ENCODE measurements at regions not wholly inside any gene's neighbourhood (a gene's known extent, or its start where the extent isn't known, plus 50 kb on each side); places are given as distances from the start of the nearest gene placed in this dataset.

DNA sequence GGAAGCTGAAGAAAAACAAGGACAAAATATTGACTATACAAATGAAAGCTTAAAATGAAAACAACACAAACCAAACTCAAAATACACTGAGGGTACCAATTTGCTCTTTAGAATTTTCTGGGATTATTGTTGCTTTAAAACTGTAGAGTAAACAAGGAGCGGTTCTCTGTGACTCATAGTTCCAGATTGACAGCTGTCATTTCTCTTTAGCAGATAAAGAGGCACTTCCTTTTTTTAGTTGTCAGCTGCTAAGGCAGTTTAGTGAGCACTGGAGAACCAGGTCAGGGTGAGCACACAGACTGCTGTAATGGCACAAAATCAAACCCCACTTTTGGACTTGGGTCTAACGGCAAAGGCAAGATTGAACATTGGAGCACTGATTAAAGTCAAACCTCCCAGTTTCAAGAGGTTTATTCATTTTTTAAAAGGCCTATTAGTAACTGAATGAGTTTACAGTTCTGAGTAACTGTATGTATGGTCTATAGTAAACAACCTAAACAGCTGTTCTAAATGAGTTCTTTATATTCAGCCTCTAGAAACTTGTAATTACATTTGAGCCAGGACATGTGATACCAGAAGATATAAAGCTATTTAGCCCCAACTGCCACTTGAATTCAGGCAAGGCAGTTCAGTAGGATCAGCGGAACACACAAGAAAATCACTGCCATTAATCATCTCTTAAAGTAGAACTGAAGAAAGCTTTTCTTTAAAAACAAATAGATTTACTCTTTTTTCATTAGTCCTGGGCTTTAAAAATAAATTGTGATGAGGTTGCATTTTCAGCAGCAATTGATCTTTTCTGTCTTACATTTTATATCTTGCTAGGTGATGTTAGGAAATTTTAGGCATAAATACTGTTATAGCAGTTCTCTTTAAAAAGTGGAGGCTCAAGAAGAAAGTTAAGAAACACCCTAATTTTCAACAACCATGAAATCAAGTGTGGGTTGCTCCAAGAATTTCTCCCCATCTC, 71.7 kb upstream of the PRICKLE1 start:
- DNase-seq, result no peak

DNA sequence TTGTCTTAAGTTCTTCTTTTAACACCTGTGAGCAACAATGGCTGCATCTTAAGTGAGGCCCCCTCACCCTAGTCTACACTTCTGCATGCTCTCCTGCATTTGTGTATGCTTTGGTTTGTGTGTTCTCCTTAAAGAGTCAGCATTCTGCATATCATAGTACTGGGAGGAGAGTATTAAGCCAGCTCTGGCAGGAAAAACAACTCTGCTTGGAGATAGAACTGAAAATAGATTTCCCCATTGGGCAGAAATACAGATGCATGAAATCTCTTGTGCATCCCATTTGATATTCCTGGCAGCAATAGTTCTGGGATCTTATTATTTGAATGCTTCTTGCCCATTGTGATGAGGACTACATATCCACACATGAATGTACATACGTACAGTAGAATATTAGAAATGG, 70.6 kb upstream of the PRICKLE1 start:
- no peak for DNase-seq

DNA sequence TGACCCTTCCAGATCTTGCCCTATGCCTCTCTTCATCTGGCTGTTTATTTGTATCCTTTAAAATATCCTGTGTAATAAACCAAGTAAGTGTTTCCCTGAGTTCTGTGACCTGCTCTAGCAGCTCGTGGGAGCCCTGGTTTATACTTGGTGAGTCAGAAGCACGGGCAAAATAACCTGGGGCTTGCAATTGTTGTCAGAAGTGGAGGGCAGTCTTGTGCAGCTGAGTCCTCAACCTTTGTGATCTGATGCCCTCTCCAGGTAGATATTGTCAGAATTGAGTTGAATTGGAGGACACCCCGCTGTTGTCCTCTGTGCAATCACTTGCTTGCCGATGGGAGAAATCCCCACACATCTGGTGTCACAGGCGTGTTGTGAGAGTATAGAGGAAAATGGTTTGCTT, 62.5 kb upstream of the PRICKLE1 start:
- DNase-seq, result no peak

DNA sequence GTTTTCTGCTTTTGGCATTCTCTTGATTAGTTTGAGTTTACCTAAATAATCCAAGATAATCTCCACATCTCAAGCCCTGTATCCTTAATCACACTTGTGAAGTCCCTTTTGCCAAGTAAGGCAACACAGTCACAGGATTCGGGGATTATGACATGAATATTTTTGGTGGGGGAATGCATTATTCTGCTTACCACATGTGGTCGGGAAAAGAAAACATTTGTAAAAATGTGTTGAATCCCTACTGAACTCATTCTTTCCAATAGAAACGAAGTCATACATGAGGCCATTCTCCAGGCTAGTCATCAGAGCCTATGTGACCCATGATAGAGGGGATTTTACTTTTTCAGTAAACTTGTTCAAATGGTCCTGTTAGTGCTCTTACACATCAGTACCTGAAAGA, 58.5 kb upstream of the PRICKLE1 start:
- no peak for DNase-seq

DNA sequence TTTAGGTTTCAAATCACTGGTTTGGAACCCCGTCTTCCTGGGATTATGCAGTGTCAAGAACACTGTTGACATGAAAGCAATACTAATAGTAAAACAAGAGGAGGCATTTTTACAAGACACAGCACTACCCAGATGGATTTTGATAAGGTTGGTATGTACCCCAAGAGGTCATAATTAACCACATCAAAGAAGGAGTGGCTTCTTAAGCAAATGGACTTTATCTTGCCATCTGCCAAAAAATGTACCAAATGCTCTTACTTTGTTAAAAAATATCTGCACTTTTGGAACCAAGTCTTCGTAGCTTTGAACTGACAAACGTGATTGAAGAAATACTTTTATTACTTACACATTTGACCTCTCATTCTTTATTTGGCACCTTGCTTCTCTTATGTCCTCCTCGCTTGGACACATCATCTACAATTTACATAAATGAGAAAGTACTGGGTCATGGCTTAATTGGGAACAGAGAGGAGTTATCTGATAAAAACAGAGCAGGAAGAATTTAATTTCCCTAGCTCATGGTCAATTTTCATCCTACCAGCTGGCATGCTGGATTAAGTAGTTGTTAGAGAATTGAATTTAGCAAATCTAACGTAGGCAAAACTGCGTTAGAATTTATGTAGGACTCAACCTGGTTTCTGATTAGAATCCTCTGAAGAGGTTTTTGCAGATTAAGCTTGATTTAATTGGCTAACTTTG, 54.5 kb upstream of the PRICKLE1 start:
- no peak for DNase-seq

DNA sequence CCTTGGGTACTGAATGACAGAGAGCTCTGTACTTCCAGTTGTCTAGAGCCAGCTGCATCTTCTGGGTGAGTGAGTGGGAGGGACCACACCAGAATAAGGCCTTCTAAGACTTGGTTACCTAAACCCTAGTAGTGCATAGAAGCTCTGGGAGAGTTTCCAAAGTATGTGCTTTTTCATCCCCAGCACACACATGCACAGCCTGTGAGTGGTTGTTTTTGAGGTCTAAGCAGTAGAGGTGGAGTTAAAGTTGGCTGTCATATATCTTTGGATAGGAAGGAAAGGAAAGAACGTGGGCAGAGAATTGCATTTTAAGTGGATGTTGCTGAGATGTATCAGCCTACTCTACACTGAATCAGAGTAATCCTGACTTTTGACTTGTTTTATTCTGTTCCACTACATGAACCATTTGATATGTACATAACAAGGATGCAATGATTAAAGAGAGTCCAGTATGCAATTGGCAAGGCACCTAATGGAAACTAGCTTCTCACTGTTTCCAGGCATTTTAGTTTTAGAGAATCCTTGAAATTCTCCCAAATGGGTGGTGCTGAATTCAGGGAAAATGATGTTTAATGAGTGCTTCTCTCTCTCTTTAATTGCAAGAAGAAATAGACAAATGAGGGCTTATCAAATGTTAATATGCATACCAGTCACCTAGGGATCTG, 51.8 kb upstream of the PRICKLE1 start:
- DNase-seq, result no peak

DNA sequence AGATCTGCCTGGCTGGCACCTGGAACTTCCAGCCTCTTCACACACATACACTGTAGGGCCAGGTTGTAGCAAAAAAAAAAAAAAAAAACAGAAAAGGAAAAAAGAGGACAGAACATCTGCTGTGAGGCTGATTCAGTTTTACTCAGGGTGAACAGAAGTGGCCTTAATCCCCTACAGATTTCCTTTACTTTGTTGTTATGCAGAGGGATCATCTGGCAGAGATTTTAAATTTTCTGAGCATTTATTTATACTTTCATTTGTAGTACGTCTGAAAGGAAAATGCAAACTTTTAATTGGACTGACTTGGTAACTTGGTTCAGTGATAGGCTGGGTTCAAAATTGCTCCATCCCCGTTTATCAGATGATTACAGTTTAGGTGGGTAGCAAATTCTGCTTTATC, 50.8 kb upstream of the PRICKLE1 start:
- DNase-seq, result no peak

DNA sequence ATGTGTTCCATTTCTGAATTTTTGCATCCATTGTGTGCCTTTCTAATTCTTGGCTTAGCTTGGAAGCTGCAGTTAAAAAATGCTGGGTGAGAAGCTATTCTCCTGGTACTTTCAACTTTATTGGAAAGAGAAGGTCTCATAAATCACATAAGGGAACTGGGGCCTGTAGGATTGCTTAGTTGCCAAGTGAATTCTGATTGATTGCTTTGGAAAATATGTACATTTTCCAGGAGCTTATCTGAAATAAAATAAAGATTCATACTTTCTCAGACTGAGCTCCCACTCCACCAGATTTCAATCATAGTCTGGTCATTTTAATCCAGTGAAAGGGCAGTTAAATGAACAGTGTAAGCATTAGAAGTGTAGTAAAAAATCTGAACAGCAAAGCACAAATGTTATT, 50.0 kb upstream of the PRICKLE1 start:
- no peak for DNase-seq
